Sigmoid colon (tissue), 6 donors: ENCODE measurements at regions not wholly inside any gene's neighbourhood (a gene's known extent, or its start where the extent isn't known, plus 50 kb on each side); places are given as distances from the start of the nearest gene placed in this dataset.

Source experiments
- DNase-seq: peaks from one replicate; pipeline ENCODE4 v3.0.0-alpha.2; 2019
- H3K27ac ChIP-seq, 4 donors: fragments of 200-600 bp; sonication (generic); one replicate each; pipeline ENCODE4 v1.5.1; 2016 to 2019; ENCODE audit warnings: mild to moderate bottlenecking in 1 of 4
- H3K27me3 ChIP-seq, 3 donors: fragments of 200-600 bp; sonication (generic); one replicate each; pipeline ENCODE4 v1.5.1; 2019; ENCODE audit warnings: mild to moderate bottlenecking in 1 of 3
- H3K36me3 ChIP-seq, 4 donors: fragments of 200-600 bp; sonication (generic); one replicate each; pipeline ENCODE4 v1.5.1; 2016 to 2019
- H3K4me1 ChIP-seq, 4 donors: fragments of 200-600 bp; sonication (generic); one replicate each; pipeline ENCODE4 v1.5.1; 2017 to 2019
- H3K4me3 ChIP-seq, 4 donors: fragments of 200-600 bp; sonication (generic); one replicate each; pipeline ENCODE4 v1.5.1; 2017 to 2019; ENCODE audit warnings: mild to moderate bottlenecking in 2 of 4, moderate library complexity in 1 of 4
- H3K9me3 ChIP-seq, 4 donors: fragments of 200-600 bp in 3 of 4; sonication (generic) in 3 of 4; one replicate each; pipeline versions ENCODE4 v1.5.1 to v1.6.1; 2013 to 2019
- EP300 ChIP-seq, 4 donors: sonication (generic); formaldehyde crosslinking; IDR thresholded peaks; one replicate each; pipeline ENCODE4 v1.6.1; 2017; ENCODE audit warnings: antibody characterized with exemption in 4 of 4
- POLR2A ChIP-seq, 2 donors: fragments of 450-650 bp; IDR thresholded peaks; one replicate each; pipeline ENCODE4 v1.6.1; 2016; ENCODE audit warnings: antibody characterized with exemption in 2 of 2, mild to moderate bottlenecking in 2 of 2, moderate library complexity in 2 of 2
- POLR2AphosphoS5 ChIP-seq, 4 donors: sonication (generic); formaldehyde crosslinking; IDR thresholded peaks; one replicate each; pipeline ENCODE4 v1.6.1; 2017; ENCODE audit warnings: antibody characterized with exemption in 4 of 4
- WGBS, 2 donors: extraction: QIAGEN DNeasy Blood & Tissue Kit; methylation state at CpG; one replicate each; pipeline ENCODE4 v1.1.7; 2013; 5-methylcytosine and 5-hydroxymethylcytosine counted together
- intact Hi-C: fragments of 100-400 bp; cut with DNase I; formaldehyde crosslinking; loops from one replicate; pipeline ENCODE4 v1.15.1; 2023
- TF ChIP-seq, protein P1 (sequence below), 4 experiments: fragments of 450-650 bp in 3 of 4; fragments of 200-600 bp in 1 of 4; IDR thresholded peaks; one replicate each; pipeline ENCODE4 v1.5.1; 2016 to 2019; ENCODE audit warnings: antibody characterized with exemption in 4 of 4, mild to moderate bottlenecking in 3 of 4, moderate library complexity in 2 of 4
- donor health status: healthy with polysubstance abuse.
- donor health status: healthy.

DNA sequence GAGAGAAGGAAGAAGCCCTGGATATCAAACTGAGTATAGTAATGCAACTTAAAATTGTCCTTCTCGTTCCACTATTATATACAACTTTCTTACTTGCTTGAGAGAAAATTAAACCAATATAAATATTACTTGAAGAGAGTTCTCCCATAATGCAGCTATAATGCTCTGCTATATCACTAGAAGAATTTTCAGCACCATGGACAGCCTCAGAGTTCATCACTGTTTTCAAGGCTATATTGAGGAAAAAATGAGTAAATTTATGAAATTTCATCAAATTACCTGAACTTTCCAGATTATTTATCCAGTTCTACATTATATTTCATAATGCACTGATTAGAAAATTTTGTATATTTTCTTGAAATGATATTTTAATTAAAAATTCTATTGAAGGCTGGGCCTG is 1053.5 kb upstream of the FAM98A start:
- intact Hi-C loops = no loop called here
- H3K27me3 ChIP-seq = no peaks in the 10 kb centered on the region
- TF ChIP-seq POLR2AphosphoS5 (IDR thresholded peaks at IDR 0.05) (no peak), EP300 (IDR thresholded peaks at IDR 0.05) (no peak)
- H3K9me3 ChIP-seq = no peaks in the 10 kb centered on the region
- H3K4me1 ChIP-seq = no peaks in the 10 kb centered on the region
- WGBS, 2 donors = 79 to 89% methylated on average over 1 of the region's 1 CpG
- H3K36me3 ChIP-seq = no peaks in the 10 kb centered on the region
- no peak for DNase-seq
- no peak overlapping the region for H3K4me3 ChIP-seq
- no peak overlapping the region for H3K27ac ChIP-seq

GRCh38 chr2:34646901-34647300 is 1047.8 kb upstream of the FAM98A start:
- no peaks in the 10 kb centered on the region for H3K4me1 ChIP-seq
- DNase-seq = no peak
- no peak overlapping the region for H3K27ac ChIP-seq
- TF ChIP-seq, protein P1, sequence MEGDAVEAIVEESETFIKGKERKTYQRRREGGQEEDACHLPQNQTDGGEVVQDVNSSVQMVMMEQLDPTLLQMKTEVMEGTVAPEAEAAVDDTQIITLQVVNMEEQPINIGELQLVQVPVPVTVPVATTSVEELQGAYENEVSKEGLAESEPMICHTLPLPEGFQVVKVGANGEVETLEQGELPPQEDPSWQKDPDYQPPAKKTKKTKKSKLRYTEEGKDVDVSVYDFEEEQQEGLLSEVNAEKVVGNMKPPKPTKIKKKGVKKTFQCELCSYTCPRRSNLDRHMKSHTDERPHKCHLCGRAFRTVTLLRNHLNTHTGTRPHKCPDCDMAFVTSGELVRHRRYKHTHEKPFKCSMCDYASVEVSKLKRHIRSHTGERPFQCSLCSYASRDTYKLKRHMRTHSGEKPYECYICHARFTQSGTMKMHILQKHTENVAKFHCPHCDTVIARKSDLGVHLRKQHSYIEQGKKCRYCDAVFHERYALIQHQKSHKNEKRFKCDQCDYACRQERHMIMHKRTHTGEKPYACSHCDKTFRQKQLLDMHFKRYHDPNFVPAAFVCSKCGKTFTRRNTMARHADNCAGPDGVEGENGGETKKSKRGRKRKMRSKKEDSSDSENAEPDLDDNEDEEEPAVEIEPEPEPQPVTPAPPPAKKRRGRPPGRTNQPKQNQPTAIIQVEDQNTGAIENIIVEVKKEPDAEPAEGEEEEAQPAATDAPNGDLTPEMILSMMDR (IDR thresholded peaks at IDR 0.05) = no peak
- H3K27me3 ChIP-seq = no peaks in the 10 kb centered on the region
- intact Hi-C loops = no loop called here
- H3K4me3 ChIP-seq = no peak overlapping the region
- 91 to 95% methylated on average over 3 of the region's 3 CpGs for WGBS, 2 donors
- H3K36me3 ChIP-seq = no peaks in the 10 kb centered on the region
- no peaks in the 10 kb centered on the region for H3K9me3 ChIP-seq

DNA sequence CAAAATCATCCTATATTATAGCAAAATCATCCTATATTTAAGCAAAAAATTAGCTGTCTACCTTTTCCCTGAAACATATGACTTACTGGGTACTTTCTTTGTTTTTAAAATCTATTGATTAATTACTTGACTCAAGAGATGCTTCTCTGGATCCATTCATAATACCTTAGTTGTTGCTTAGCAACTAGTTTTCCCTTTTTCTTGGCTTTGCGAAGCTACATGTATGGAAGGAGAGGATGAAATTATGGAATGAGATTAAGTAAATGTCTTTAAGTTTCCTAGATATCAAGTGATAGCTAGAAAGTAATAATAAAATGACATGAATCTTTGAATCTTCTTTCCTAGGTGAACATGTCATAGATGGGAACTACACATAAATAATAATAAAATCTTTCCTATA is 1033.2 kb upstream of the FAM98A start:
- H3K36me3 ChIP-seq = no peaks in the 10 kb centered on the region
- TF ChIP-seq POLR2AphosphoS5 (IDR thresholded peaks at IDR 0.05) (no peak), EP300 (IDR thresholded peaks at IDR 0.05) (no peak)
- TF ChIP-seq, protein P1 (IDR thresholded peaks at IDR 0.05) = no peak
- intact Hi-C loops = no loop called here
- no peak for DNase-seq
- H3K4me3 ChIP-seq = no peak overlapping the region
- no peaks in the 10 kb centered on the region for H3K9me3 ChIP-seq
- no peaks in the 10 kb centered on the region for H3K4me1 ChIP-seq
- 96% methylated on average over 1 of the region's 1 CpG for WGBS, 2 donors
- H3K27ac ChIP-seq = no peak overlapping the region
- no peaks in the 10 kb centered on the region for H3K27me3 ChIP-seq

DNA sequence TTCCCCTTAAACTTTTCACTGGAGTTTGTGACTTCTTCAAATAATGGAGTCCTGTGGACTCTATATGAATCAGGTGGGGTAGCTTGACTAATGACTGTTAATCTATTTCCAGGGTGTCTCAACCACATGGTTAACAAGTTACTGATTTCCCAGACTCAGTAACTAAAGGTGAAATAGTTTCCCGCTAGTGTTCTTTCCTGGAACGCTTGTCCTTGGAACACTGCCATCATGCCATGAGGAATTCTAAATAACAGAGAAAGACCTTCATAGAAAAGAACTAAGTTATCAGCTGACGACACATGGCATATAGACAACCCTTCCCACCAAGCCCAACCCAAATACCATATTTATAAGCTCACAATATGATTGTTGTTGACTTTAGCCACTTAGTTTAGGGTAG is 1027.9 kb upstream of the FAM98A start:
- H3K27me3 ChIP-seq = no peaks in the 10 kb centered on the region
- H3K9me3 ChIP-seq = no peaks in the 10 kb centered on the region
- no peak overlapping the region for H3K4me3 ChIP-seq
- no peak for DNase-seq
- H3K4me1 ChIP-seq = no peaks in the 10 kb centered on the region
- H3K27ac ChIP-seq = no peak overlapping the region
- WGBS, 2 donors = 25 to 62% methylated on average over 3 of the region's 3 CpGs
- H3K36me3 ChIP-seq = no peaks in the 10 kb centered on the region
- intact Hi-C loops = no loop called here
- TF ChIP-seq, protein P1 (IDR thresholded peaks at IDR 0.05) = no peak
- no peak for TF ChIP-seq POLR2A (IDR thresholded peaks at IDR 0.05)

- 92 to 96% methylated on average over 3 of the region's 4 CpGs for WGBS, 2 donors
- TF ChIP-seq POLR2A (IDR thresholded peaks at IDR 0.05) (no peak), EP300 (IDR thresholded peaks at IDR 0.05) (no peak), POLR2AphosphoS5 (IDR thresholded peaks at IDR 0.05) (no peak)
- TF ChIP-seq, protein P1 (IDR thresholded peaks at IDR 0.05) = no peak
- intact Hi-C loops = no loop called here
Observed at GRCh38 chr2:34604164-34604563, 1005.1 kb upstream of the FAM98A start.

More at GRCh38 chr2:34604164-34604563, 1005.1 kb upstream of the FAM98A start:
- Histone ChIP-seq H3K9me3 (no peaks in the 10 kb centered on the region), H3K27me3 (no peaks in the 10 kb centered on the region), H3K4me3 (no peak overlapping the region), H3K4me1 (no peaks in the 10 kb centered on the region), H3K36me3 (no peaks in the 10 kb centered on the region), H3K27ac (no peak overlapping the region)
- no peak for DNase-seq
